SU-DHL-6 (cell line): ENCODE measurements at regions not wholly inside any gene's neighbourhood (a gene's known extent, or its start where the extent isn't known, plus 50 kb on each side); places are given as distances from the start of the nearest gene placed in this dataset.

ENCODE experiments used
- EZH2phosphoT487 ChIP-seq: fragments of 200-600 bp; sonication (generic), shearing (Covaris generic); conservative IDR thresholded peaks from 2 replicates; pipeline ENCODE4 v1.6.1; 2018; ENCODE audit warnings: mild to moderate bottlenecking, antibody characterized with exemption, low read length, moderate library complexity, mixed read lengths
- TF ChIP-seq, protein P1 (sequence below): fragments of 200-600 bp; sonication (generic); IDR thresholded peaks from one replicate; pipeline ENCODE4 v1.5.1; 2017; ENCODE audit warnings: antibody characterized with exemption, mild to moderate bottlenecking, low read length, moderate library complexity; ENCODE audit not compliant: insufficient read depth, poor library complexity, severe bottlenecking

DNA sequence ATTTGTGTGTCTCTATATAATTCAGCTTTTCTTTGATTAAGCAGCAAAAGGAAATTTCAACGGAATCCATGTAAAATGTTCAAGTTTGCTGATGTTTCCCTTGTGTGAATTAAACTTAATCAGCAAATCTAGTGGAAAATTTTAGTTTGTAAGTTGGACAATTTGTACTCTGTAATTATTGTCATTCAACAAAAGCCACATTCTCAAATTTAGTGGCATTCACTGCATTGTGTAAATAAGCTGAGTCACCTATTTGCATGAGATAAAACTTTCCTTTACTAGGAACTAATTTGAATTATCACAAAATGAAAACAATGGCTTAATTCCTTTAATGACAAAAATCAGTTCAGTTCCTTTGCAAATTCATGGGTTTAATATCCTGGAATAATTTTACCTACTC, 784.2 kb upstream of the CCDC179 start:
- no peak for TF ChIP-seq EZH2phosphoT487
- TF ChIP-seq, protein P1, sequence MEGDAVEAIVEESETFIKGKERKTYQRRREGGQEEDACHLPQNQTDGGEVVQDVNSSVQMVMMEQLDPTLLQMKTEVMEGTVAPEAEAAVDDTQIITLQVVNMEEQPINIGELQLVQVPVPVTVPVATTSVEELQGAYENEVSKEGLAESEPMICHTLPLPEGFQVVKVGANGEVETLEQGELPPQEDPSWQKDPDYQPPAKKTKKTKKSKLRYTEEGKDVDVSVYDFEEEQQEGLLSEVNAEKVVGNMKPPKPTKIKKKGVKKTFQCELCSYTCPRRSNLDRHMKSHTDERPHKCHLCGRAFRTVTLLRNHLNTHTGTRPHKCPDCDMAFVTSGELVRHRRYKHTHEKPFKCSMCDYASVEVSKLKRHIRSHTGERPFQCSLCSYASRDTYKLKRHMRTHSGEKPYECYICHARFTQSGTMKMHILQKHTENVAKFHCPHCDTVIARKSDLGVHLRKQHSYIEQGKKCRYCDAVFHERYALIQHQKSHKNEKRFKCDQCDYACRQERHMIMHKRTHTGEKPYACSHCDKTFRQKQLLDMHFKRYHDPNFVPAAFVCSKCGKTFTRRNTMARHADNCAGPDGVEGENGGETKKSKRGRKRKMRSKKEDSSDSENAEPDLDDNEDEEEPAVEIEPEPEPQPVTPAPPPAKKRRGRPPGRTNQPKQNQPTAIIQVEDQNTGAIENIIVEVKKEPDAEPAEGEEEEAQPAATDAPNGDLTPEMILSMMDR = no peak
